K562 (cell line): ENCODE measurements at regions not wholly inside any gene's neighbourhood (a gene's known extent, or its start where the extent isn't known, plus 50 kb on each side); places are given as distances from the start of the nearest gene placed in this dataset.

Experiments
- BHLHE40 ChIP-seq: IDR thresholded peaks from 2 replicates; pipeline ENCODE4 v1.6.1; 2011; ENCODE audit warnings: low read length, improper control_type of control experiment
- DMBX1 ChIP-seq: fragments of 250-450 bp; sonication (Bioruptor Pico); IDR thresholded peaks from 2 replicates; pipeline ENCODE4 v1.8.0; 2022; ENCODE audit warnings: inconsistent platforms, mild to moderate bottlenecking, moderate library complexity, borderline replicate concordance
- GTF2E2 ChIP-seq: fragments of 200-800 bp; sonication (Bioruptor generic); IDR thresholded peaks from 2 replicates; pipeline ENCODE4 v1.6.1; 2016; ENCODE audit warnings: missing genetic modification characterization, missing compliant biosample characterization
- KAT7 ChIP-seq: sonication (generic); formaldehyde crosslinking; IDR thresholded peaks from 2 replicates; pipeline ENCODE4 v1.8.0; 2022; ENCODE audit warnings: missing genetic modification reagents, mild to moderate bottlenecking, borderline replicate concordance
- MAFK ChIP-seq: IDR thresholded peaks from 2 replicates; pipeline ENCODE4 v1.6.1; 2011; ENCODE audit warnings: low read length, improper control_type of control experiment
- MYC ChIP-seq, 2 experiments: fragments of 250-450 bp in 1 of 2; sonication (Bioruptor Pico) in 1 of 2; IDR thresholded peaks; 2 replicates each; pipeline versions ENCODE4 v1.5.1 to v1.6.1; 2012 to 2021; ENCODE audit warnings: low read depth in 2 of 2, borderline replicate concordance in 1 of 2, improper control_type of control experiment in 1 of 2, low read length in 1 of 2, mild to moderate bottlenecking in 1 of 2, moderate library complexity in 1 of 2
- PHF8 ChIP-seq: fragments of 200-600 bp; sonication (generic); IDR thresholded peaks from 2 replicates; pipeline ENCODE4 v1.6.1; 2012; ENCODE audit warnings: mixed run types, mild to moderate bottlenecking, inconsistent platforms, low read length, moderate library complexity, borderline replicate concordance
- POLR2A ChIP-seq: fragments of 450-650 bp; conservative IDR thresholded peaks from 2 replicates; pipeline ENCODE4 v1.6.1; 2016
- POLR2G ChIP-seq: fragments of 200-400 bp; formaldehyde crosslinking; IDR thresholded peaks from 2 replicates; pipeline ENCODE4 v1.6.1; 2017; ENCODE audit warnings: low read depth, mild to moderate bottlenecking, antibody characterized with exemption, low read length, moderate library complexity
- SMAD4 ChIP-seq: fragments of 250-450 bp; sonication (Bioruptor Pico); conservative IDR thresholded peaks from 2 replicates; pipeline ENCODE4 v1.8.0; 2021; ENCODE audit warnings: inconsistent platforms, mild to moderate bottlenecking, moderate library complexity
- YY1 ChIP-seq, 3 experiments: IDR thresholded peaks; 2 replicates each; pipeline ENCODE4 v1.6.1; 2011; ENCODE audit warnings: low read length in 2 of 3, mild to moderate bottlenecking in 2 of 3, moderate library complexity in 2 of 3, borderline replicate concordance in 1 of 3, control low read depth in 1 of 3, low read depth in 1 of 3; ENCODE audit not compliant: insufficient read depth in 3 of 3, insufficient replicate concordance in 2 of 3, control insufficient read depth in 1 of 3, insufficient read length in 1 of 3; ENCODE audit errors: extremely low read depth in 1 of 3
- ZC3H11A ChIP-seq: IDR thresholded peaks from 2 replicates; pipeline ENCODE4 v1.6.1; 2012; ENCODE audit warnings: low read depth, low read length, improper control_type of control experiment
- ZNF644 ChIP-seq: fragments of 200-800 bp; sonication (Bioruptor generic); IDR thresholded peaks from 2 replicates; pipeline ENCODE4 v1.6.1; 2016; ENCODE audit warnings: low read depth, missing genetic modification characterization, missing compliant biosample characterization
- TF ChIP-seq, protein P1 (sequence below): sonication (generic); formaldehyde crosslinking; IDR thresholded peaks from 2 replicates; pipeline ENCODE4 v1.9.0; 2022; ENCODE audit warnings: mild to moderate bottlenecking, missing genetic modification reagents
- TF ChIP-seq, protein P2 (sequence below): fragments of 450-650 bp; IDR thresholded peaks from 2 replicates; pipeline ENCODE4 v1.6.1; 2017; ENCODE audit warnings: antibody characterized with exemption, mild to moderate bottlenecking
- TF ChIP-seq, protein P3 (sequence below): sonication (generic); formaldehyde crosslinking; IDR thresholded peaks from 2 replicates; pipeline ENCODE4 v1.8.1; 2023; ENCODE audit warnings: mild to moderate bottlenecking, missing genetic modification reagents
- TF ChIP-seq, protein P4 (sequence below): sonication (generic); formaldehyde crosslinking; IDR thresholded peaks from 2 replicates; pipeline ENCODE4 v1.8.0; 2022; ENCODE audit warnings: missing genetic modification reagents, mild to moderate bottlenecking, moderate library complexity, borderline replicate concordance

DNA sequence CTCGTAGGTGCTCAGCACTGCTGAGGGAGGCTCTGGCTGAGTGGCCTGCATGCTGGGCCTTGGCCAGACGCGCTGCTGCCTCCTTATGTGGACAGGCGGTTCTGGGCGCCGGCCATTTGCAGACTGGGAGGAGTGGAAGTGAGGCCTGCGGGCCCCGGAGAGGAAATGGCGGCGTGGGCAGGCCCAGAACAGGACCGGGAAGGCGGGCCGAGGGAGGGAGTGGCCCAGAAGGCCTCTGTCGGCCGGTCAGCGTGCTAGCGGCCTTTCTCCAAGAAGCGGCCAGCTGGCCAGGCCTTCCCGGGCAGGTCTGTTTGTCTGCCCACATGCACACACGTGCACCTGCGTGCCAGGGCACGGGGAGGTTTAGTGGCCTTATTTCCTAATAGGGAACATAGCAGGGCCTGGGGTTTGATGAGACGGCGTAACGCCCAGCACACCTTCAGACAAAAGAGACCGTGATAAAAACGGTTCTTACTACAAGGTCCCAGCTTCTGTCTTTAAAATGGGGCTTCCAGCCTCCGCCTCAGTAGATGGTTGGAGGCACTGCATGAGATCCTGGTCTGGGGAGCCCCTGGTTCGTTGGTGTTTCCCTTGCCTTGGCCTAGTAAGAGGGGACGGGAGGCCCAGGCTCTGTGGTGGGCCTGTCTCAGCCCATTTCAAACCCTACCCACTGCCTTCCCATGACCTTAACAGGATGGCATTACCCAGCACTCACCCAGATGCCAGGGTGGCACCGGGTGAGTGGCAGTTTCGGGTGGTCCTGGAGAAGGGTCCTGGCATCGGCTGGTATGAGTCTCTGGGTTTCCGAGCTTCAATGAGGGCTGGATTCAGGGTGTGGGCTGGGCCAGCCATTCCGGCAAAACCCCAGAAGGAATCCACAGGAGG, 65.1 kb upstream of the PPARA start (continued):
- TF ChIP-seq MYC (IDR thresholded peaks at IDR 0.05; ENCODE audit: low read depth, low read length), result peak; percentile 41; the same call in 1 of the 2 replicates
- no peak for TF ChIP-seq MYC (CRISPR knock-in tag; IDR thresholded peaks at IDR 0.05; ENCODE audit: borderline replicate concordance, low read depth)
- 0 out of 2 replicates have a peak, but pooled peaks have one; percentile 13 for TF ChIP-seq BHLHE40
- TF ChIP-seq MAFK, result no peak
- TF ChIP-seq, protein P1, sequence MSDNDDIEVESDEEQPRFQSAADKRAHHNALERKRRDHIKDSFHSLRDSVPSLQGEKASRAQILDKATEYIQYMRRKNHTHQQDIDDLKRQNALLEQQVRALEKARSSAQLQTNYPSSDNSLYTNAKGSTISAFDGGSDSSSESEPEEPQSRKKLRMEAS, result peak; percentile 49; the same call in 1 of the 2 replicates
- peak; percentile 61 for TF ChIP-seq GTF2E2 (tag)
- TF ChIP-seq PHF8, result peak; percentile 40; the same call in 1 of the 2 replicates
- TF ChIP-seq, protein P2, sequence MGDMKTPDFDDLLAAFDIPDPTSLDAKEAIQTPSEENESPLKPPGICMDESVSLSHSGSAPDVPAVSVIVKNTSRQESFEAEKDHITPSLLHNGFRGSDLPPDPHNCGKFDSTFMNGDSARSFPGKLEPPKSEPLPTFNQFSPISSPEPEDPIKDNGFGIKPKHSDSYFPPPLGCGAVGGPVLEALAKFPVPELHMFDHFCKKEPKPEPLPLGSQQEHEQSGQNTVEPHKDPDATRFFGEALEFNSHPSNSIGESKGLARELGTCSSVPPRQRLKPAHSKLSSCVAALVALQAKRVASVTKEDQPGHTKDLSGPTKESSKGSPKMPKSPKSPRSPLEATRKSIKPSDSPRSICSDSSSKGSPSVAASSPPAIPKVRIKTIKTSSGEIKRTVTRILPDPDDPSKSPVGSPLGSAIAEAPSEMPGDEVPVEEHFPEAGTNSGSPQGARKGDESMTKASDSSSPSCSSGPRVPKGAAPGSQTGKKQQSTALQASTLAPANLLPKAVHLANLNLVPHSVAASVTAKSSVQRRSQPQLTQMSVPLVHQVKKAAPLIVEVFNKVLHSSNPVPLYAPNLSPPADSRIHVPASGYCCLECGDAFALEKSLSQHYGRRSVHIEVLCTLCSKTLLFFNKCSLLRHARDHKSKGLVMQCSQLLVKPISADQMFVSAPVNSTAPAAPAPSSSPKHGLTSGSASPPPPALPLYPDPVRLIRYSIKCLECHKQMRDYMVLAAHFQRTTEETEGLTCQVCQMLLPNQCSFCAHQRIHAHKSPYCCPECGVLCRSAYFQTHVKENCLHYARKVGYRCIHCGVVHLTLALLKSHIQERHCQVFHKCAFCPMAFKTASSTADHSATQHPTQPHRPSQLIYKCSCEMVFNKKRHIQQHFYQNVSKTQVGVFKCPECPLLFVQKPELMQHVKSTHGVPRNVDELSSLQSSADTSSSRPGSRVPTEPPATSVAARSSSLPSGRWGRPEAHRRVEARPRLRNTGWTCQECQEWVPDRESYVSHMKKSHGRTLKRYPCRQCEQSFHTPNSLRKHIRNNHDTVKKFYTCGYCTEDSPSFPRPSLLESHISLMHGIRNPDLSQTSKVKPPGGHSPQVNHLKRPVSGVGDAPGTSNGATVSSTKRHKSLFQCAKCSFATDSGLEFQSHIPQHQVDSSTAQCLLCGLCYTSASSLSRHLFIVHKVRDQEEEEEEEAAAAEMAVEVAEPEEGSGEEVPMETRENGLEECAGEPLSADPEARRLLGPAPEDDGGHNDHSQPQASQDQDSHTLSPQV, result peak; percentile 72; the same call in 1 of the 2 replicates
- 0 out of 2 replicates have a peak, but pooled peaks have one; percentile 11 for TF ChIP-seq DMBX1 (CRISPR knock-in tag)
- TF ChIP-seq SMAD4, result 0 out of 2 replicates have a peak, but pooled peaks have one; percentile 4
- TF ChIP-seq ZNF644 (tag), result peak; percentile 52; the same call in 1 of the 2 replicates
- TF ChIP-seq ZC3H11A, result peak; percentile 99
- peak; percentile 86 for TF ChIP-seq POLR2G
- 0 out of 2 replicates have a peak, but pooled peaks have one; percentile 65 for TF ChIP-seq KAT7
- peak; percentile 59 for TF ChIP-seq POLR2A
- TF ChIP-seq, protein P3, sequence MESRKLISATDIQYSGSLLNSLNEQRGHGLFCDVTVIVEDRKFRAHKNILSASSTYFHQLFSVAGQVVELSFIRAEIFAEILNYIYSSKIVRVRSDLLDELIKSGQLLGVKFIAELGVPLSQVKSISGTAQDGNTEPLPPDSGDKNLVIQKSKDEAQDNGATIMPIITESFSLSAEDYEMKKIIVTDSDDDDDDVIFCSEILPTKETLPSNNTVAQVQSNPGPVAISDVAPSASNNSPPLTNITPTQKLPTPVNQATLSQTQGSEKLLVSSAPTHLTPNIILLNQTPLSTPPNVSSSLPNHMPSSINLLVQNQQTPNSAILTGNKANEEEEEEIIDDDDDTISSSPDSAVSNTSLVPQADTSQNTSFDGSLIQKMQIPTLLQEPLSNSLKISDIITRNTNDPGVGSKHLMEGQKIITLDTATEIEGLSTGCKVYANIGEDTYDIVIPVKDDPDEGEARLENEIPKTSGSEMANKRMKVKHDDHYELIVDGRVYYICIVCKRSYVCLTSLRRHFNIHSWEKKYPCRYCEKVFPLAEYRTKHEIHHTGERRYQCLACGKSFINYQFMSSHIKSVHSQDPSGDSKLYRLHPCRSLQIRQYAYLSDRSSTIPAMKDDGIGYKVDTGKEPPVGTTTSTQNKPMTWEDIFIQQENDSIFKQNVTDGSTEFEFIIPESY, result peak; percentile 67; the same call in 1 of the 2 replicates
- TF ChIP-seq YY1 (IDR thresholded peaks at IDR 0.05; ENCODE audit: borderline replicate concordance in 1 of 3, control insufficient read depth in 1 of 3, extremely low read depth in 1 of 3, insufficient read depth in 3 of 3, insufficient read length in 1 of 3, insufficient replicate concordance in 2 of 3, low read depth in 1 of 3, low read length in 2 of 3), result peak; percentile 74 to 98 (median 92)
- TF ChIP-seq, protein P4, sequence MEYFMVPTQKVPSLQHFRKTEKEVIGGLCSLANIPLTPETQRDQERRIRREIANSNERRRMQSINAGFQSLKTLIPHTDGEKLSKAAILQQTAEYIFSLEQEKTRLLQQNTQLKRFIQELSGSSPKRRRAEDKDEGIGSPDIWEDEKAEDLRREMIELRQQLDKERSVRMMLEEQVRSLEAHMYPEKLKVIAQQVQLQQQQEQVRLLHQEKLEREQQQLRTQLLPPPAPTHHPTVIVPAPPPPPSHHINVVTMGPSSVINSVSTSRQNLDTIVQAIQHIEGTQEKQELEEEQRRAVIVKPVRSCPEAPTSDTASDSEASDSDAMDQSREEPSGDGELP (CRISPR knock-in tag), result peak; percentile 79
